Medulla oblongata (tissue), 1 donor: ENCODE measurements at regions not wholly inside any gene's neighbourhood (a gene's known extent, or its start where the extent isn't known, plus 50 kb on each side); places are given as distances from the start of the nearest gene placed in this dataset.

ENCODE experiments used
- DNase-seq: peaks from one replicate; pipeline ENCODE4 v3.0.0-alpha.2; 2015; ENCODE audit errors: extremely low spot score

- DNase-seq: no peak
Observed at GRCh38 chr10:6342096-6342685, 139.5 kb downstream of the PFKFB3 start.

- DNase-seq: no peak
Observed at GRCh38 chr10:6343305-6344010, 140.7 kb downstream of the PFKFB3 start.

GRCh38 chr10:6345404-6345803 is 142.7 kb downstream of the PFKFB3 start:
- DNase-seq: no peak

- no peak for DNase-seq
Observed at GRCh38 chr10:6346631-6347030, 143.9 kb downstream of the PFKFB3 start.

GRCh38 chr10:6347391-6347951 is 144.7 kb downstream of the PFKFB3 start:
- peak; percentile 51 for DNase-seq

- DNase-seq: peak; percentile 92
Observed at GRCh38 chr10:6348096-6348874, 145.6 kb downstream of the PFKFB3 start.

GRCh38 chr10:6349846-6350535 is 147.3 kb downstream of the PFKFB3 start:
- DNase-seq: no peak

- no peak for DNase-seq
Observed at GRCh38 chr10:6350609-6351008, 147.9 kb downstream of the PFKFB3 start.

GRCh38 chr10:6351495-6351894 is 148.8 kb downstream of the PFKFB3 start:
- no peak for DNase-seq

- DNase-seq: no peak
Observed at GRCh38 chr10:6353526-6353925, 150.8 kb downstream of the PFKFB3 start.

- DNase-seq: no peak
Observed at GRCh38 chr10:6354168-6354772, 151.5 kb downstream of the PFKFB3 start.

- no peak for DNase-seq
Observed at GRCh38 chr10:6356280-6356793, 153.6 kb downstream of the PFKFB3 start.

- DNase-seq: no peak
Observed at GRCh38 chr10:6361869-6362268, 159.1 kb downstream of the PFKFB3 start.

- DNase-seq: no peak
Observed at GRCh38 chr10:6362879-6363278, 160.1 kb downstream of the PFKFB3 start.

GRCh38 chr10:6363511-6363910 is 160.8 kb downstream of the PFKFB3 start:
- no peak for DNase-seq

GRCh38 chr10:6364283-6364682 is 161.6 kb downstream of the PFKFB3 start:
- DNase-seq: no peak

- DNase-seq: no peak
Observed at GRCh38 chr10:6364893-6365292, 162.2 kb downstream of the PFKFB3 start.

GRCh38 chr10:6365384-6365783 is 162.7 kb downstream of the PFKFB3 start:
- no peak for DNase-seq
